NCI-H1694 (cell line): ENCODE measurements at regions not wholly inside any gene's neighbourhood (a gene's known extent, or its start where the extent isn't known, plus 50 kb on each side); places are given as distances from the start of the nearest gene placed in this dataset.

Experiments
- DNase-seq: peaks from one replicate; lab custom pipeline; 2025; lab: John Stamatoyannopoulos, UW

GRCh38 chr17:70230850-70231640 is 61.7 kb downstream of the KCNJ2 start:
- DNase-seq, result no peak

- no peak for DNase-seq
Observed at GRCh38 chr17:70232466-70232865, 63.1 kb downstream of the KCNJ2 start.

DNA sequence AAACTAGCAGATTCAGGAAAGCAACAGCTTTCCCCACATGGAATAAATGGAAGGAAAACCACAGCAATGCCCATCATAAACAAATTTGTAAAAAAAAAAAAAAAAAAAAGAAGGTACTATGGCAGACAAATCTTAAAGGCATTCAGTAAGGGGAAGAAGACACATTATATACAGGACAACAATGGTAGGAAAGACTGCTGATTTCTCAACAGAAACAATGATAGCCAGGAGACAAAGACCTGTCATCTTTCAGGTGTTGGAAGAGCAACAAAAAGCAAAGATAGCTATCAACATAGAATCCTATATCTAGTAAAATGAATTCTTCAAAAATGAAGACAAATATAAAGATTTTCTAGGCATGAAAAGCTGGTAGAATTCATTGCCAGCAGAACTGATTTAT is 65.9 kb downstream of the KCNJ2 start:
- DNase-seq, result no peak

DNA sequence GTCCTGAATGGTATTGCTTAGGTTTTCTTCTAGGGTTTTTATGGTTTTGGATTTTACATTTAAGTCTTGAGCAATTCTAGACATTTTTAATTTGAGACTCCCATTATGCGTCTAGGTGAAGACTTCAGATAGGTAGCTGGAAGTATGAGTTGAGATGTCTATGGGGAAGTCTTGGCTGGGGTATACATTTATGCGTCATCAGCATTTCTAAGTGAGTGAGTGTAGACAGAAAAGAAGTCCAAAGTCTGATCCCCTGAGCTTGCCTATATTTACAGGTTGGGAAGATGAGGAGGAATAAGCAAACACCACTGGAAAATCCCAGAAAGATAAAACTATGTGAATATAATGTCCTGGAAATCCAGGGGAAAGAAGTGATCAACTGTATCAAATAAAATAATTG is 68.9 kb downstream of the KCNJ2 start:
- no peak for DNase-seq

DNA sequence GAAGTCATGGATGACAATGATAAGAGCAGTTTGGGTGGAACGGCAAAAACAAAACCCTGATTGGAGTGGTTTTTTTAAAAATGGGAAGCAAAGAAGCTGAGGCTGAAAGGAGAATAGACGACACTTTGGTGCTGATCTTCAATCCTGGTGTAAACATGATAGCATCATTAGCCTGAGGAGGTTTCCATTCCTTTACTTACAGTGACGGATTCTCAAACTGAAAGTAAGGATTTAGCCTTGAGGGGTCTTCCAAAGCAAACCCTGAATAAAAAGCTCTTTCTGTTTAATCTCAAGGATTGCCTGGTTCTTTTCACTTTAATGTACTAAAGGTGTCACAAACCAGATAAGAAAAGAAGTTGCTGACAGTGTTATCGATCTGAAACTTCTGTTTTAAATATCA is 69.3 kb downstream of the KCNJ2 start:
- no peak for DNase-seq

- DNase-seq, result no peak
Observed at GRCh38 chr17:70239391-70239826, 70.1 kb downstream of the KCNJ2 start.

- DNase-seq, result no peak
Observed at GRCh38 chr17:70241071-70241470, 71.7 kb downstream of the KCNJ2 start.

DNA sequence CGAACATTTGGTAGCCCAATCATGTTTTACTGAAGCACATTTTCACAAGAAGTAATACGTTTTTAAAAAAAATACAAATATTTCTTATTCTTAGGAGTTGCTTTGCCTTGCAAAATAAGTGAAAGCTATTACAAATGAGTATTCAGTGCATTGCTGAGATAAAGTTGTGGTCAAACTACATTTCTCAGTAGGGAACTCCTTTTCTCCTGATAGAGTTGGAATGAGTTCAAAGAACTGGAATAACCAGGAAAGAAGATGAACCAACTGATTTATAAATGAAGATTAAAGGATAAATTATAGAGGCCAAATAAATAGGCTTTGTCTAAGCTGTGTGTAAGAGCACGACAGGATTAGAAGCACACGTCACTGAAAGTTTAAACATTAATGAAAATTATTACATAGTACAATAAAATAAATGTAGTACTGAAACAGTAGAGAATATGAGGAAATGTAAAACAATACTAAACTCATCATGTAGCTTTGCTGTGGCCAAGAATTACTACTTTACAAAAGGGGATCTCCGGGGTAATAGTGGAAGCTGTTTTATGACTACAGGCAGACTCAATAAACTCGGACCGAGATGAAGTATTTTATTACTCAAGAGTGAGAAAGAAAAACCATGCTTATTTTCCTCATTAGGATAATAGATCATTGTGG is 73.6 kb downstream of the KCNJ2 start:
- no peak for DNase-seq

- DNase-seq, result no peak
Observed at GRCh38 chr17:70251706-70252105, 82.4 kb downstream of the KCNJ2 start.

GRCh38 chr17:70254735-70255460 is 85.6 kb downstream of the KCNJ2 start:
- no peak for DNase-seq

DNA sequence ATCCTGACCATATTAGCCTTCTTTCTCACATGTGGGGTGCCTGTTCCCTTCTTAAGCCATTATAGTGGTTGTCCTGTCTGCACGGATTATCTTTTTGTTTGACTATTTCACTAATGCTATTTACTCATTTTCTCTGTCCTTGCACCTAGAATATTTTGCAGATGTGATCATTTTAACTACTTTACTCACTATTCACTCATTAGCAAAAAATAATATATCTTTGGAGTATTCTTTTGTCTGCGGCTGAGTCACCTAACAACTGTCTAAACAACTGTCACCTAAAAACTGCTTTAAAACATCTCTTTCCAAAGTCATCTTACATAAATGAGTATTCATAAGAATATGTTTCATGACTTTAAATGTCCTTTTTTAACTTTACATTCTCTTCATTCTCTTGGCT is 87.4 kb downstream of the KCNJ2 start:
- no peak for DNase-seq

DNA sequence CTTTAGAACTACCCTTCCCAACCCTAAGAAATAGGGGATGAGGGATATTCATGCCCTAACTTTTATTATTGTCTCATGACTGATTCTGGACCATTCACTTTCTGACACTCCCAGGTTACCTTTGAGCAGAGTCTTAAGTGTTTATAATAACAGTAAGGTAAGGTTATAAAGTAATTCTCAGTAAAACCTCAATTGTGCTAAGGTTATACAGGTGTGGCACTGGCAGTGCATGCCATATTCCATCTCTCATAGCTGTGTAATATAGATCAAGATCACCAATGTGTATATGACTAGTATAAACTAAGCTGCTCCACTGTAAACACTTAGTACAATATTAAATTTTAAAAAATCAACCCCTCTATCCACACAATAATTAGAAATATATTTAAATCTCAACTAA is 89.1 kb downstream of the KCNJ2 start:
- DNase-seq, result no peak

DNA sequence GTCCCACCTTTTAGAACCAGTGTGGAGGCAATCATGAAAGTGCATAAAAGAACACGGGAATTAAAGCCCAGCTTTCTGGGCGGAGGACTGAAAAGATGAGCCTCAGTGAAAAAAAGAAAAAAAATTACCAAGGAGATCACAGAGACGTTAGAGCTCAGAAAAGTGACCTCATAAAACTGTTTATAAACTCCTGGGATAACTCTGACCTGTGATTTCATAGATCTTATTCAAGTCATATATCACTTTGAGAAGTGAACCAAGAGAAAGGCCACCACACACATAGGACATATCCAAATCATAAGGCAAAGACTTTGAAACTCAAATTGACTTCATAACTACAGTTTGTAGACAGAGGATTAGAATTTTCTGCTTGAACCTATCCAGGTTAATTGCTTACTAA is 90.1 kb downstream of the KCNJ2 start:
- no peak for DNase-seq

- no peak for DNase-seq
Observed at GRCh38 chr17:70261170-70261569, 91.8 kb downstream of the KCNJ2 start.

- no peak for DNase-seq
Observed at GRCh38 chr17:70265471-70265870, 96.1 kb downstream of the KCNJ2 start.

GRCh38 chr17:70266394-70266793 is 97.1 kb downstream of the KCNJ2 start:
- DNase-seq, result no peak

GRCh38 chr17:70268383-70268782 is 99.1 kb downstream of the KCNJ2 start:
- no peak for DNase-seq

DNA sequence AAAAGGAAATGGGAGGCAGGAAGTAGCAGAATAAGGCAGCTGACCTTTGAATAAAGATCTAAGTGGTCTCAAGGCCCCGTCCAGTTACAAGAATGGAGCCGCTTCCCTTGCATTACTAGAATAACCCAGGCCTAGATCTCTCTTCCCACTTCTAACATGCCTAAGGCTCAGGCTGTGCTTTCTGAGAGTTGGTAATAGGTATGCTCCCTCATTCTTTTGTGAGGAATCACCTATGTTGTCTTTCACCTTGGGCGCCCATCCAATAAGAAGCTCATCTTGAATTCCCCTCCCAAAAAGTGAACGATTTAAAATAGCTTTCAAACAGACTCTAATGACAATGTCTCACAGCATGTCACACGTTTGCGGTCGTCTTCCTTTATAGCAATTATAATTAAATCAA is 101.2 kb downstream of the KCNJ2 start:
- no peak for DNase-seq

GRCh38 chr17:70271200-70271599 is 101.9 kb downstream of the KCNJ2 start:
- no peak for DNase-seq

- DNase-seq, result no peak
Observed at GRCh38 chr17:70271672-70272071, 102.3 kb downstream of the KCNJ2 start.

- no peak for DNase-seq
Observed at GRCh38 chr17:70274255-70274654, 104.9 kb downstream of the KCNJ2 start.

GRCh38 chr17:70276906-70277305 is 107.6 kb downstream of the KCNJ2 start:
- no peak for DNase-seq

GRCh38 chr17:70278844-70279462 is 109.6 kb downstream of the KCNJ2 start:
- no peak for DNase-seq
